GM18505 (cell line): ENCODE measurements at regions not wholly inside any gene's neighbourhood (a gene's known extent, or its start where the extent isn't known, plus 50 kb on each side); places are given as distances from the start of the nearest gene placed in this dataset.
"Not testable (repeated sequence)": the region's sequence is repeated elsewhere in the genome, so short reads cannot be mapped to it uniquely, and the experiment has no call there.

Source experiments
- ATAC-seq: cut with Tn5 transposase; IDR thresholded peaks from one replicate; pipeline ENCODE4 v1.9.1; 2021; ENCODE audit not compliant: unreplicated experiment
- POLR2A ChIP-seq: IDR thresholded peaks from 4 replicates; pipeline ENCODE4 v1.6.1; 2011; ENCODE audit warnings: borderline replicate concordance; ENCODE audit not compliant: insufficient read depth, insufficient read length; ENCODE audit errors: extremely low read depth

DNA sequence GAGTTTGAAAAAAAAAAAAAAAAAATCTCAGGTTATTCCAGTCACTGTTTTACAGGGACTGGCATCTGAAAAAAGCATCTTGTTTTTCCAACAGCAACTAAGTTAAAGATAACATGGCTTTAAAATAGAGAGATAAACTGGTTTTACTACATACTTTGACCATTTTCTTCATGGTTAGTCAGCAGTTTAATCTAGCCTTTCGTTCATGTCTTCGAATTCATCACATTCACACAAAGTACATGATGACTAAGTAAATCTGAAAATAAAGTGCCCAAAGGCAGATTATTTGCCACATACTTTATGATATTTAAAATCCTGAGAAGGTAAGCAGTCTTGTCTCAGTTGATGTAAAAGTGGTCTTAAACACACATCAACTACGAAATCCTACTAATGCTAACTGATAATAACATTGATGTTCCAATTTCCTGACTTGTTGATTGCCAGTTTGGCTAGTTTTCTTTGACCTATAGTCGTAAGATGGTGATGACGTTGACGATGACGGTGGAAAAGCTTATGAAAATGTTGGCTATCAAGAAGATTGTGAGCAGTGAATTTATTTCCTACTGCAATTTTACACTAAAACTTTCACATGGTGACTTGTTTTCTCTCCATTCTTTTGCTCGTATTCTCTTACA lies 540.5 kb upstream of the BOD1L1 start:
- no peak for TF ChIP-seq POLR2A

DNA sequence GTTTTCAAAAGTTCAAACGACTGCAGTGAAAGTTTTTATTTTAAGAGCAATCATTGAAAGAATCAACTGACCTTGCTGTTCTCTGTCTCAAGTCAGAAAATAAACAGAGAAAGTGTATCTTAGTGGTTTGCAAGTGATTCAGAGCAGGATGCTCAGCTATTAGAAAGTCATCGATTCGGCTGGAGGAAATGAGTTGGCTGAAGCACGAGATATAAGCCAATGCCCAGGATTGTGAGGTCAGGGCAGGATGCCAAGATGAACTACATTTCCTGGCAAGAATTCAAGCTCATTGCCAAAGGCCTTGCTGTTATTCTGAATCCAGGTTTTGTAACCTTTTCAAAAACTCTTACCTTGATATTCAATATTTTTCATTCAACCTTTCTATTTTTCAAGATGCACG lies 541.4 kb upstream of the BOD1L1 start:
- ATAC-seq: peak; percentile 58
- no peak for TF ChIP-seq POLR2A

More for the DNA sequence above, 540.5 kb upstream of the BOD1L1 start:
- ATAC-seq: no peak

DNA sequence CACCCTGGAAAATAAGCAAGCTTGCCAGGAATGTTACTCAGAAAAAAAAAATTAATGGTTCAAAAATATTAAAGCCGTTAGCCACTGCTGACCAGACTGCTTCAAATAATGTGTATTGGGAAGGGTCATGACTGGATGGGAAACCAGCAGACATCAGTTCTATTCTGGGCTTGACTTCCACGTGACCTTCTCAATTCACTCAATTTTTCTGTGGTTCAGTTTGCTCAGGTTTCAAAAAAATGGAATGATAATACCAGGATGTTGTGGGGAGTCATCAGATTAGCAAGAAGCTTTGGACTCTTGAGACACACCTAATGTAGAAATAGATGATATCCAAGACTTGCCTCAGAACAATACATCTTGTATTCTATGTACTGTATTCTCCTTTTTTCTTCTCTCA lies 541.9 kb upstream of the BOD1L1 start:
- no peak for ATAC-seq
- no peak for TF ChIP-seq POLR2A

DNA sequence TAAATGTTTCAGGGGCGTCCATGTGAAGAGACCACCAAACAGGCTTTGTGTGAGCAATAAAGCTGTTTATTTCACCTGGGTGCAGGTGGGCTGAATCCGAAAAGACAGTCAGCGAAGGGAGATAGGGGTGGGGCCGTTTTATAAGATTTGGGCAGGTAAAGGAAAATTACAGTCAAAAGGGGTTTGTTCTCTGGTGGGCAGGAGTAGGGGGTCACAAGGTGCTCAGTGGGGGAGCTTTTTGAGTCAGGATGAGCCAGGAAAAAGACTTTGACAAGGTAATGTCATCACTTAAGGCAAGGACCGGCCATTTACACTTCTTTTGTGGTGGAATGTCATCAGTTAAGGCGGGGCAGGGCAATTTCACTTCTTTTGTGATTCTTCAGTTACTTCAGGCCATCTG lies 542.4 kb upstream of the BOD1L1 start:
- not testable (repeated sequence) for ATAC-seq

GRCh38 chr4:14176613-14177012 lies 549.1 kb upstream of the BOD1L1 start:
- no peak for TF ChIP-seq POLR2A
- no peak for ATAC-seq

DNA sequence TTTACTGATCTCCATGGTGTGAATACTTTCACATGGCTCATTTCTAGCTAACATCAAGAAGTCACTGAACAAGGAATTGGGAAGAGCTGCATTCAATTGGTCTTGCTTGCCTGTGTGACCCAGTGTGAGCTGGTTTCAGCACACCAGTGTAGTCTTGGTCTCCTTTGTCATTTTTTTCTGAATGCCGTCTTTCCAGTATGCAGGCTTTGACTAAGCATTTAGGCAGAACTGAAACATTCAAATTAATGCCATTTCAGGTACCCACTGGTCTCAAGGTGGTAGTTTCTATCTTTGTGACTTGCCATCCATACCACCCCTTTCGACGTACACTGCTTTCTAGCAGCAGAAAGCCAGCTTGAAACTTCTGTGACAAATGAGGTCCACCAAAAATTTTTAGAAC lies 550.5 kb upstream of the BOD1L1 start:
- peak; percentile 80 for ATAC-seq
- TF ChIP-seq POLR2A: peak; percentile 29

DNA sequence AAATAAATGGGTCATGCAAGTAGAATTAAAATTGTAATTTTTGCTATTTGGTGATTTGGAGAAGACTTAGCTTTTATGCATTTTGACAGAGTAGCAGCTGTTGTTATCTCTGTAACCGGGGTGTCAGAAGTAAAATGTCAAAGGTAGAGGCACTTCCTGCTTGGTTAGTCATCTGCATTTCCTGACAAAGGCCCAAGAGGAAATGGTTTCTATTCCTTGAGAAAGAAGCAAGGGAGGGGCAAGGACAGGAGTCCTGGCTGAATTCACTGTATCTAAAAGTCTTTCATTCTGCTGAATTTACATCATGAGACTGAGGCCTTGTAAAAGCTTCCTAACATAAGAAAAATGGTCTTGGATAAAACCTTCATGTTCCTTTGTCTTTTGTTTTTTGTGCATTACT lies 550.9 kb upstream of the BOD1L1 start:
- no peak for TF ChIP-seq POLR2A
- ATAC-seq: peak; percentile 76

DNA sequence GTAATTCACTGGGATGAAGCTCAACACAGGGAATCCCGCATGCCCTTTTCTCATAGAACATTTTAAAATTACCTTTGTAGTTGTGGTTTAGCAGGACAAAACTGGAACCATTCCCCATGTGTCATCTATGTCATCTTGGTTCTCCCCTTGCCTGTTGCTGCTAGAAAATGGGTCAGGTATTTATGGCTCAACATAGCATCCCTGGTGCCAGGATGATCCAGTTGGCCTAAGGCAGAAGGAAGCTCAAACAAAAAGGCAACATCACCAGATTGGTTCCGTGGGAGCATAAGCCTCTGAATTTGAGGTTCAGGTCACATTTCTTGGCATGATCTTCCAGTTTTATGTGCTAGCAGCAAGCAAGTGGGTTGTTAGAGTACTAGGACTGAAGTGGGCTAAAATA lies 552.6 kb upstream of the BOD1L1 start:
- ATAC-seq: no peak
- no peak for TF ChIP-seq POLR2A

DNA sequence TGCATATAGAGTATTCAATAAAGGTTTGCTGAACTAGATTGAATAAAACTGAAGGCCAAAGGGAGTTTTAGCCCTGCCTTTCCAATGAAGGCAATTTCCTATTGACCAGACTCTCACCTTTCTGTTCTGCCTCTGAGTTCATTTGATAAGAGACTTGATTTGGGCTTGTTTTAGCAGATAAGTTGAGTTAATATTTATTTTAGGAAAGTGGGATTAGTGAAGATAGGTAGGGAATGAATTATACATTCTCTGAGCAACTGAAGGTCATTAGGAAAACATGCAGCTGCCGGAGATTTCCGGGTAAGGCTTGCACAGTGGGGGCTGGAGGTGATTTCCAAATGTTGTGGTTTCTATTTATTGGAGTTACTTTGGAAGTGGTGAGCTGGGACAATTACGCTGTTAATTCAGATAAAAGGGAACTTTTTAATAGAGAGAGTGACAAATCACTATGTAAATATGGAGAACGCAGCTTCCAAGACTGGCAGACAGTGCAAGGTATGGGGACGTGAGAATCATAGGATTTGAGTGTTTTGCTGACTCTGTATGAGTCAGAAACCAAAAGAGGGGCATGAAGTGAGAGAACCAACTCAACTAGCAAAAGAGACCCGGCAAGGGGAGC lies 553.6 kb upstream of the BOD1L1 start:
- no peak for ATAC-seq
- TF ChIP-seq POLR2A: no peak

DNA sequence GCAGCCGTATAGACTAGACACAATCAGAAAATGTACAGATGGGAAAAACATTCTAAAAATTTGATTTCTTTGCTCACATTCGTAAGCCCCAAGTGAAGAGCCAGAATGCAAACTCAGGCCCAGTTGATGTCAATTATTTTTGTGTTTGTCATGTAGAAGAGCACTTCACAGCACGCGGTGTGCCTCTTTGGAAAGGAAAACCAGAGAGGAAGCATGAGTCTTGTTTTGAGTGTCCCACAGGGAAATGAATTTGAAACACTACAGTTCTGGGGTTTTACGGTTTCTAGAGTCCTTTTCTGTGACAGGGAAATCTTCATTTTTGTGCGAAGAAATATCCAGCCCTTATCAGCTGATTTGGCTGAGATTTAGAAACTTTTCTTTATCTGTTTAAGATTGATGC lies 554.6 kb upstream of the BOD1L1 start:
- TF ChIP-seq POLR2A: no peak
- no peak for ATAC-seq

DNA sequence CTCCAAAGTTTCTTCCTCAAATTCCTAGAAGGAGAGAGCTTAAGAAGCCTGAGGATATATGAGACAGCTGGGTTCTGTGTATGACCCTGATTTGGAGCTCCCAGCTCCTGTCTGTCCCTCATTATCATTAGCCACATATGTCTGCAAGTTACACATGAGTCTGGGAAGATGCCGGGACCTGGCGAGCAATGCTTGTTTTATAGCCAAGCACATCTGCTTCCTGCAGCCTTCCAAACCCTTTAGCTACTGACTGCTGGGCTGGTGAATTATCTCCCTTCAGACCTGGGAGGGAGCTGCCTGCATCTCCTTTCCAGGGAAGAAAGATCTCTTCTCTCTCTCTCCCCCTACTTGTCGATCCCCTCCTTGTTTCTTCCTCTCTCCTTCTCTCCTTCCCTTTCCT lies 556.7 kb upstream of the BOD1L1 start:
- no peak for TF ChIP-seq POLR2A
- ATAC-seq: no peak

GRCh38 chr4:14184767-14185166 lies 557.2 kb upstream of the BOD1L1 start:
- no peak for TF ChIP-seq POLR2A
- ATAC-seq: no peak

GRCh38 chr4:14188214-14188613 lies 560.7 kb upstream of the BOD1L1 start:
- ATAC-seq: no peak
- TF ChIP-seq POLR2A: no peak

GRCh38 chr4:14193601-14194000 lies 566.1 kb upstream of the BOD1L1 start:
- TF ChIP-seq POLR2A: no peak
- ATAC-seq: no peak

DNA sequence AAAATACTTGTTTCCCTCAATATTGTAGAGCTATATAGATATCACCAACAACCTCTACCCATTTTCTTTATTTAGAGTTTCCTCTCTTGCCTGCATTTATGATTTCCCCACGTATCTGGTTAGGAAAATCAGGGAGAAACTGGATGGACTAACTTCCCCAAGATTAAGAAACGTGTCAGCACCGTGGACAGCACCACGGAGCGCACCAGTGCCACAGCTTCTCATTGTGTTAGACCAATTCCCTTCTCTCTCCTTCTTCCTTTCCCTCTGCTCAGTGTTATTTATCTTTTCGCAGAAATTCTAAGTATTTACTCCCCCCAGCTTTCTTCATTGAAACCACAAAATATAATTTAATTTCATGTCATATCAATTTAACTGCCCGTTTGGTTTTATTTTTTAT lies 568.6 kb upstream of the BOD1L1 start:
- no peak for TF ChIP-seq POLR2A
- no peak for ATAC-seq
